H1 (cell line): ENCODE measurements at regions not wholly inside any gene's neighbourhood (a gene's known extent, or its start where the extent isn't known, plus 50 kb on each side); places are given as distances from the start of the nearest gene placed in this dataset.

ENCODE experiments used
- CTCF ChIA-PET: fragments of 300-600 bp; sonication (Branson Sonifier 250); formaldehyde crosslinking; loops from one replicate; lab custom pipeline; 2021; ENCODE audit not compliant: partially characterized antibody; lab: Charles Lee
- POLR2A ChIA-PET: fragments of 300-600 bp; sonication (Branson Sonifier 250); formaldehyde crosslinking; loops from one replicate; lab custom pipeline; 2021; ENCODE audit warnings: inconsistent platforms; ENCODE audit not compliant: partially characterized antibody; lab: Charles Lee
- DNase-seq, 2 experiments: peaks; one replicate each; pipeline versions ENCODE4 v3.0.0 to v3.0.0-alpha.2; 2010 to 2022; ENCODE audit warnings: low spot score in 2 of 2, low read depth in 1 of 2, mixed read lengths in 1 of 2
- FAIRE-seq: peaks from 2 replicates; lab custom pipeline; 2011; peaks lifted over from hg19 to GRCh38; lab: Jason Lieb, UNC
- H2AFZ ChIP-seq: 2 replicates; pipeline ENCODE4 v1.8.1; 2012; ENCODE audit warnings: low read length, inconsistent platforms
- H2AK5ac ChIP-seq: 2 replicates; pipeline ENCODE4 v1.6.1; 2013; ENCODE audit warnings: low read depth, low read length
- H2BK120ac ChIP-seq: replicated peaks from 2 replicates; pipeline ENCODE3; 2013; ENCODE audit warnings: low read depth, low read length, inconsistent platforms
- H2BK12ac ChIP-seq: 2 replicates; pipeline ENCODE4 v1.6.1; 2013; ENCODE audit warnings: low read depth, low read length
- H2BK15ac ChIP-seq: 2 replicates; pipeline ENCODE4 v1.6.1; 2013; ENCODE audit warnings: low read length
- H2BK20ac ChIP-seq: 2 replicates; pipeline ENCODE4 v1.6.1; 2013; ENCODE audit warnings: low read length
- H2BK5ac ChIP-seq: 2 replicates; pipeline ENCODE4 v1.6.1; 2013; ENCODE audit warnings: low read depth, low read length
- H3K14ac ChIP-seq: 2 replicates; pipeline ENCODE4 v1.6.1; 2013; ENCODE audit warnings: inconsistent platforms; ENCODE audit not compliant: insufficient read length
- H3K18ac ChIP-seq: 2 replicates; pipeline ENCODE4 v1.6.1; 2013; ENCODE audit warnings: low read length; ENCODE audit errors: extremely low read depth
- H3K23ac ChIP-seq: 2 replicates; pipeline ENCODE4 v1.6.1; 2013; ENCODE audit warnings: inconsistent platforms; ENCODE audit not compliant: insufficient read length
- H3K23me2 ChIP-seq: 2 replicates; pipeline ENCODE4 v1.6.1; 2013; ENCODE audit warnings: low read depth, low read length
- H3K27ac ChIP-seq: 2 replicates; pipeline ENCODE4 v1.6.1; 2011; ENCODE audit warnings: low read depth, low read length, inconsistent platforms
- H3K27me3 ChIP-seq, 4 experiments: replicated peaks in 1 of 4; 1 replicate in 1 of 4; 2 replicates in 3 of 4; pipeline versions ENCODE4 v1.6.1 to v1.8.1; 2011 to 2013; ENCODE audit warnings: low read length in 3 of 4, mild to moderate bottlenecking in 3 of 4, inconsistent platforms in 2 of 4, mixed read lengths in 2 of 4, moderate library complexity in 1 of 4; ENCODE audit not compliant: control insufficient read depth in 3 of 4, insufficient read depth in 3 of 4; ENCODE audit errors: extremely low read depth in 1 of 4
- H3K36me3 ChIP-seq, 4 experiments: 2 replicates each; pipeline versions ENCODE4 v1.6.1 to v1.8.1; 2011 to 2013; ENCODE audit warnings: mild to moderate bottlenecking in 4 of 4, low read length in 3 of 4, moderate library complexity in 2 of 4, control low read depth in 1 of 4, inconsistent platforms in 1 of 4; ENCODE audit not compliant: insufficient read depth in 4 of 4, control insufficient read depth in 2 of 4
- H3K4ac ChIP-seq: replicated peaks from 2 replicates; pipeline ENCODE3; 2013; ENCODE audit warnings: low read length, low read depth, mixed read lengths, inconsistent platforms; ENCODE audit not compliant: insufficient read length
- H3K4me1 ChIP-seq, 4 experiments: replicated peaks in 1 of 4; 1 replicate in 1 of 4; 2 replicates in 3 of 4; pipeline versions ENCODE4 v1.6.1 to v1.8.1; 2011 to 2013; ENCODE audit warnings: low read length in 3 of 4, inconsistent platforms in 2 of 4, mixed read lengths in 1 of 4; ENCODE audit not compliant: insufficient read depth in 4 of 4, control insufficient read depth in 3 of 4
- H3K4me2 ChIP-seq, 2 experiments: 2 replicates each; pipeline versions ENCODE4 v1.6.1 to v1.8.1; 2011 to 2013; ENCODE audit warnings: low read depth in 2 of 2, low read length in 2 of 2, control low read depth in 1 of 2, inconsistent platforms in 1 of 2, mild to moderate bottlenecking in 1 of 2; ENCODE audit not compliant: insufficient read depth in 1 of 2
- H3K4me3 ChIP-seq, 4 experiments: fragments of 200-600, 300-600 bp in 1 of 4; sonication (generic), shearing (Covaris generic), sonication (Bioruptor Twin) in 1 of 4; 2 replicates each; pipeline versions ENCODE4 v1.5.1 to v1.8.1; 2011 to 2016; ENCODE audit warnings: low read length in 4 of 4, low read depth in 3 of 4, control low read depth in 2 of 4, inconsistent platforms in 2 of 4, mild to moderate bottlenecking in 2 of 4, mixed read lengths in 1 of 4, moderate library complexity in 1 of 4; ENCODE audit not compliant: insufficient read depth in 2 of 4; ENCODE audit errors: extremely low read depth in 1 of 4
- H3K56ac ChIP-seq: replicated peaks from 2 replicates; pipeline ENCODE3; 2013; ENCODE audit warnings: low read depth, mild to moderate bottlenecking, mixed read lengths, low read length, inconsistent platforms; ENCODE audit not compliant: insufficient read length
- H3K79me1 ChIP-seq: 2 replicates; pipeline ENCODE4 v1.6.1; 2013; ENCODE audit warnings: low read depth, low read length, control low read depth
- H3K79me2 ChIP-seq, 2 experiments: 2 replicates each; pipeline versions ENCODE4 v1.6.1 to v1.8.1; 2012 to 2013; ENCODE audit warnings: low read length in 2 of 2, mild to moderate bottlenecking in 2 of 2, inconsistent platforms in 1 of 2; ENCODE audit not compliant: insufficient read depth in 2 of 2, control insufficient read depth in 1 of 2
- H3K9ac ChIP-seq, 4 experiments: replicated peaks in 1 of 4; 1 replicate in 1 of 4; 2 replicates in 3 of 4; pipeline versions ENCODE4 v1.6.1 to v1.8.1; 2011 to 2013; ENCODE audit warnings: low read depth in 3 of 4, low read length in 3 of 4, control low read depth in 2 of 4, mild to moderate bottlenecking in 2 of 4, moderate library complexity in 2 of 4, inconsistent platforms in 1 of 4; ENCODE audit errors: extremely low read depth in 1 of 4
- H3K9me3 ChIP-seq, 2 experiments: 2 replicates each; pipeline versions ENCODE4 v1.6.1 to v1.8.1; 2012 to 2013; ENCODE audit warnings: mild to moderate bottlenecking in 2 of 2, moderate library complexity in 2 of 2, control low read depth in 1 of 2, inconsistent platforms in 1 of 2, low read depth in 1 of 2, low read length in 1 of 2, mixed read lengths in 1 of 2; ENCODE audit not compliant: insufficient read depth in 2 of 2
- H4K20me1 ChIP-seq, 2 experiments: replicated peaks in 1 of 2; 2 replicates each; pipeline versions ENCODE3 to v1.8.1; 2011 to 2013; ENCODE audit warnings: inconsistent platforms in 2 of 2, low read length in 2 of 2, mild to moderate bottlenecking in 1 of 2; ENCODE audit not compliant: insufficient read depth in 2 of 2, control insufficient read depth in 1 of 2
- H4K5ac ChIP-seq: 2 replicates; pipeline ENCODE4 v1.6.1; 2013; ENCODE audit warnings: low read length, low read depth, mixed read lengths, inconsistent platforms; ENCODE audit not compliant: insufficient read length
- H4K8ac ChIP-seq: 2 replicates; pipeline ENCODE4 v1.8.0; 2013; ENCODE audit warnings: mild to moderate bottlenecking, moderate library complexity, low read length, inconsistent platforms; ENCODE audit not compliant: insufficient read depth; ENCODE audit errors: extremely low read depth
- H4K91ac ChIP-seq: replicated peaks from 2 replicates; pipeline ENCODE3; 2013; ENCODE audit warnings: low read length, mixed read lengths, inconsistent platforms; ENCODE audit not compliant: insufficient read length
- BRCA1 ChIP-seq: IDR thresholded peaks from 2 replicates; pipeline ENCODE4 v1.6.1; 2012; ENCODE audit warnings: low read depth, low read length, improper control_type of control experiment
- CTBP2 ChIP-seq: IDR thresholded peaks from 2 replicates; pipeline ENCODE4 v1.7.0; 2011; ENCODE audit warnings: borderline replicate concordance, mild to moderate bottlenecking, moderate library complexity, mixed read lengths, low read length; ENCODE audit not compliant: insufficient read depth, insufficient read length
- E2F6 ChIP-seq: IDR thresholded peaks from 2 replicates; pipeline ENCODE4 v1.6.1; 2012; ENCODE audit warnings: inconsistent platforms
- FOSL1 ChIP-seq: IDR thresholded peaks from 2 replicates; pipeline ENCODE4 v1.6.1; 2011; ENCODE audit warnings: mild to moderate bottlenecking, low read depth, low read length, moderate library complexity; ENCODE audit not compliant: insufficient read depth
- GABPA ChIP-seq: IDR thresholded peaks from 2 replicates; pipeline ENCODE4 v1.6.1; 2011; ENCODE audit warnings: mild to moderate bottlenecking, low read length, moderate library complexity, borderline replicate concordance; ENCODE audit not compliant: insufficient read depth
- MAFK ChIP-seq: IDR thresholded peaks from 2 replicates; pipeline ENCODE4 v1.6.1; 2012; ENCODE audit warnings: low read depth, mild to moderate bottlenecking, improper control_type of control experiment, low read length
- MAX ChIP-seq: IDR thresholded peaks from 2 replicates; pipeline ENCODE4 v1.6.1; 2012; ENCODE audit warnings: inconsistent platforms
- POLR2A ChIP-seq, 2 experiments: IDR thresholded peaks; 1 replicate in 1 of 2; 2 replicates in 1 of 2; pipeline ENCODE4 v1.6.1; 2011; ENCODE audit warnings: low read depth in 2 of 2, low read length in 2 of 2, mild to moderate bottlenecking in 2 of 2; ENCODE audit errors: control extremely low read depth in 1 of 2
- RAD21 ChIP-seq, 2 experiments: IDR thresholded peaks in 1 of 2; conservative IDR thresholded peaks in 1 of 2; 2 replicates each; pipeline ENCODE4 v1.6.1; 2011; ENCODE audit warnings: low read depth in 2 of 2, low read length in 2 of 2, improper control_type of control experiment in 1 of 2, inconsistent platforms in 1 of 2, mild to moderate bottlenecking in 1 of 2, moderate library complexity in 1 of 2
- SIRT6 ChIP-seq: IDR thresholded peaks from one replicate; pipeline ENCODE4 v1.7.1; 2012; ENCODE audit warnings: low read length, inconsistent platforms
- SIX5 ChIP-seq: IDR thresholded peaks from 2 replicates; pipeline ENCODE4 v1.6.1; 2011; ENCODE audit warnings: mild to moderate bottlenecking, low read depth, low read length
- WGBS, 2 experiments: shearing (Covaris generic) in 1 of 2; methylation state at CpG; one replicate each; pipeline versions ENCODE4 v1.1.6 to v1.1.7; 2013 to 2015; ENCODE audit warnings: low lambda C conversion rate in 2 of 2, mixed read lengths in 2 of 2, inconsistent platforms in 1 of 2, low coverage in 1 of 2, missing lambda C conversion rate in 1 of 2; ENCODE audit not compliant: insufficient replicate concordance in 2 of 2, insufficient coverage in 1 of 2, insufficient read length in 1 of 2; ENCODE audit errors: extremely low coverage in 1 of 2, missing lambda C conversion rate in 1 of 2; 5-methylcytosine and 5-hydroxymethylcytosine counted together

- H3K18ac ChIP-seq = no peak overlapping the region
- H3K4ac ChIP-seq = no peak overlapping the region
- 0 out of 4 replicates have a peak, but pooled peaks cover 0 to 3% of the 10 kb centered on the region in 2 experiments for H3K9me3 ChIP-seq
- FAIRE-seq = no peak
- H3K27ac ChIP-seq = no peak overlapping the region
- no peak overlapping the region for H2AK5ac ChIP-seq
- H2BK120ac ChIP-seq = peak overlapping the region; percentile 77
- no peak overlapping the region for H3K23ac ChIP-seq
- H4K20me1 ChIP-seq = no peaks in the 10 kb centered on the region
- WGBS, 2 experiments = 93% methylated on average over 4 of the region's 4 CpGs; no CpG with 5 or more reads in 1 of the 2 experiments
- no peak overlapping the region; the same call in 1 of the 2 replicates for H2BK15ac ChIP-seq
- ChIA-PET CTCF (interaction anchor here (0.6 kb wide), 1 partner anchor 1421 kb away, joined by 3 read pairs; no protein-coding TSS in a partner anchor), POLR2A (no interaction called here)
- H3K56ac ChIP-seq = no peak overlapping the region
- no peak overlapping the region for H3K14ac ChIP-seq
- no peaks in the 10 kb centered on the region for H3K79me2 ChIP-seq
- no peak overlapping the region; the same call in 1 of the 2 replicates for H2BK12ac ChIP-seq
- peaks cover 0 to 24% (median 0%) of the 10 kb centered on the region in 4 experiments; a peak in 4 of 8 replicates for H3K36me3 ChIP-seq
- H2AFZ ChIP-seq = no peak overlapping the region
- H2BK5ac ChIP-seq = peak overlapping the region; percentile 22; the same call in 1 of the 2 replicates
- H3K27me3 ChIP-seq = no peaks in the 10 kb centered on the region
- no peaks in the 10 kb centered on the region for H3K23me2 ChIP-seq
- no peak overlapping the region for H3K9ac ChIP-seq
- H4K91ac ChIP-seq = no peak overlapping the region
- H4K5ac ChIP-seq = no peak overlapping the region
- H3K4me1 ChIP-seq = peaks cover 0 to 8% (median 1%) of the 10 kb centered on the region in 4 experiments; a peak in 2 of 7 replicates
- no peak overlapping the region for H3K4me3 ChIP-seq
- DNase-seq = no peak
- H3K79me1 ChIP-seq = no peaks in the 10 kb centered on the region; the same call in 1 of the 2 replicates
- H2BK20ac ChIP-seq = peak overlapping the region; percentile 64; the same call in 1 of the 2 replicates
- H3K4me2 ChIP-seq = no peak overlapping the region
- H4K8ac ChIP-seq = no peak overlapping the region
- TF ChIP-seq BRCA1 (no peak), E2F6 (no peak), MAX (no peak), SIRT6 (no peak), POLR2A (IDR thresholded peaks at IDR 0.05; ENCODE audit: control extremely low read depth in 1 of 2, low read depth in 2 of 2, low read length in 2 of 2) (no peak), RAD21 (IDR thresholded peaks at IDR 0.05 in 1 of 2, conservative IDR thresholded peaks at IDR 0.05 in 1 of 2; ENCODE audit: low read depth in 2 of 2, low read length in 2 of 2) (no peak), MAFK (no peak), FOSL1 (no peak), CTBP2 (no peak), SIX5 (no peak), GABPA (no peak)
Observed at GRCh38 chr9:82894961-82895821, 167.8 kb downstream of the RASEF start.
